ENCODE measurements at regions not wholly inside any gene's neighbourhood (a gene's known extent, or its start where the extent isn't known, plus 50 kb on each side); places are given as distances from the start of the nearest gene placed in this dataset.

DNA sequence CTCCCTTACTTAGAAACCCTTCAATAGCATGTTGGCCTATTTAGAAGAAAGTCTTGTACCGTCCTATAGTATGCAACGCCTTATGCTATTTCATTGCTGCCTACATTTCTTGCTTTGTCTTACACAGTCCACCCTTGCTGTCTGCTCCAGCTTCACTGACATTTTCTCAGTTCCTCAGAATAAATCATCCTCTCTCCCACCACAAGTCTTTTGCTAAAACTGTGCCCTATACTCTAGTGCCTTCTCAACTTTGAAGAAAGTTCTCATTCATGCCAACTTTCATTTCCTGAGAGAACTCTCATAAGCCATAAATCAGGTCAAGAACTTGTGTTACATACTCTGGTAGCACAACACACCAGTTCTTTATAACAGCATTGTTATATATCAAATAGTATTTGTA is 54.3 kb upstream of the COL3A1 start:
- no peak overlapping the region for H3K27ac Mint-ChIP-seq
- H3K4me3 Mint-ChIP-seq (ENCODE audit: low read depth) = no peak overlapping the region
- no peaks in the 10 kb centered on the region for H3K9me3 Mint-ChIP-seq (ENCODE audit: low read depth)
- no peaks in the 10 kb centered on the region for H3K4me1 Mint-ChIP-seq (ENCODE audit: low read depth)
- DNase-seq (ENCODE audit: low spot score, unreplicated experiment) = no peak
- TF ChIP-seq, protein P1, sequence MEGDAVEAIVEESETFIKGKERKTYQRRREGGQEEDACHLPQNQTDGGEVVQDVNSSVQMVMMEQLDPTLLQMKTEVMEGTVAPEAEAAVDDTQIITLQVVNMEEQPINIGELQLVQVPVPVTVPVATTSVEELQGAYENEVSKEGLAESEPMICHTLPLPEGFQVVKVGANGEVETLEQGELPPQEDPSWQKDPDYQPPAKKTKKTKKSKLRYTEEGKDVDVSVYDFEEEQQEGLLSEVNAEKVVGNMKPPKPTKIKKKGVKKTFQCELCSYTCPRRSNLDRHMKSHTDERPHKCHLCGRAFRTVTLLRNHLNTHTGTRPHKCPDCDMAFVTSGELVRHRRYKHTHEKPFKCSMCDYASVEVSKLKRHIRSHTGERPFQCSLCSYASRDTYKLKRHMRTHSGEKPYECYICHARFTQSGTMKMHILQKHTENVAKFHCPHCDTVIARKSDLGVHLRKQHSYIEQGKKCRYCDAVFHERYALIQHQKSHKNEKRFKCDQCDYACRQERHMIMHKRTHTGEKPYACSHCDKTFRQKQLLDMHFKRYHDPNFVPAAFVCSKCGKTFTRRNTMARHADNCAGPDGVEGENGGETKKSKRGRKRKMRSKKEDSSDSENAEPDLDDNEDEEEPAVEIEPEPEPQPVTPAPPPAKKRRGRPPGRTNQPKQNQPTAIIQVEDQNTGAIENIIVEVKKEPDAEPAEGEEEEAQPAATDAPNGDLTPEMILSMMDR (IDR thresholded peaks at IDR 0.05; ENCODE audit: unreplicated experiment) = no peak
- H3K27me3 Mint-ChIP-seq = no peaks in the 10 kb centered on the region
- no peaks in the 10 kb centered on the region for H3K36me3 Mint-ChIP-seq (ENCODE audit: insufficient read depth)

GRCh38 chr2:188922191-188922590 is 52.0 kb upstream of the COL3A1 start:
- no peak overlapping the region for H3K27ac Mint-ChIP-seq
- H3K4me1 Mint-ChIP-seq (ENCODE audit: low read depth) = no peaks in the 10 kb centered on the region
- TF ChIP-seq, protein P1 (IDR thresholded peaks at IDR 0.05; ENCODE audit: unreplicated experiment) = no peak
- no peaks in the 10 kb centered on the region for H3K36me3 Mint-ChIP-seq (ENCODE audit: insufficient read depth)
- no peaks in the 10 kb centered on the region for H3K27me3 Mint-ChIP-seq
- H3K9me3 Mint-ChIP-seq (ENCODE audit: low read depth) = peaks cover 6% of the 10 kb centered on the region
- no peak for DNase-seq (ENCODE audit: low spot score, unreplicated experiment)
- H3K4me3 Mint-ChIP-seq (ENCODE audit: low read depth) = no peak overlapping the region

All from progenitor cell of endocrine pancreas (in vitro differentiated cells).